NCI-H2029 treated with DMSO at 0.1 percent for 48 hours (cell line): ENCODE measurements at regions not wholly inside any gene's neighbourhood (a gene's known extent, or its start where the extent isn't known, plus 50 kb on each side); places are given as distances from the start of the nearest gene placed in this dataset.

Experiments
- DNase-seq: peaks from one replicate; lab custom pipeline; 2025; lab: John Stamatoyannopoulos, UW

GRCh38 chr11:19595840-19596751 lies 116.5 kb upstream of the NAV2 start:
- DNase-seq: no peak

- no peak for DNase-seq
Measured at GRCh38 chr11:19595499-19595839, 117.2 kb upstream of the NAV2 start.

GRCh38 chr11:19594326-19594725 lies 118.3 kb upstream of the NAV2 start:
- no peak for DNase-seq

- no peak for DNase-seq
Measured at GRCh38 chr11:19592842-19593241, 119.8 kb upstream of the NAV2 start.

- no peak for DNase-seq
Measured at GRCh38 chr11:19589567-19590260, 122.9 kb upstream of the NAV2 start.

GRCh38 chr11:19587979-19588378 lies 124.7 kb upstream of the NAV2 start:
- no peak for DNase-seq

GRCh38 chr11:19580646-19581045 lies 132.0 kb upstream of the NAV2 start:
- no peak for DNase-seq

- no peak for DNase-seq
Measured at GRCh38 chr11:19579957-19580356, 132.7 kb upstream of the NAV2 start.

GRCh38 chr11:19578871-19579270 lies 133.8 kb upstream of the NAV2 start:
- DNase-seq: no peak

- DNase-seq: no peak
Measured at GRCh38 chr11:19577976-19578619, 134.5 kb upstream of the NAV2 start.

GRCh38 chr11:19577391-19577975 lies 135.2 kb upstream of the NAV2 start:
- DNase-seq: no peak

- DNase-seq: no peak
Measured at GRCh38 chr11:19576903-19577302, 135.7 kb upstream of the NAV2 start.

- no peak for DNase-seq
Measured at GRCh38 chr11:19576054-19576453, 136.6 kb upstream of the NAV2 start.

- no peak for DNase-seq
Measured at GRCh38 chr11:19574916-19575315, 137.7 kb upstream of the NAV2 start.

- DNase-seq: no peak
Measured at GRCh38 chr11:19573666-19574065, 139.0 kb upstream of the NAV2 start.

- DNase-seq: no peak
Measured at GRCh38 chr11:19571906-19572305, 140.7 kb upstream of the NAV2 start.

GRCh38 chr11:19570889-19571288 lies 141.7 kb upstream of the NAV2 start:
- no peak for DNase-seq

- no peak for DNase-seq
Measured at GRCh38 chr11:19567996-19568395, 144.6 kb upstream of the NAV2 start.

GRCh38 chr11:19566583-19567379 lies 145.9 kb upstream of the NAV2 start:
- no peak for DNase-seq

- no peak for DNase-seq
Measured at GRCh38 chr11:19565639-19566038, 147.0 kb upstream of the NAV2 start.

- DNase-seq: no peak
Measured at GRCh38 chr11:19562156-19562555, 150.5 kb upstream of the NAV2 start.

GRCh38 chr11:19561011-19561410 lies 151.6 kb upstream of the NAV2 start:
- DNase-seq: no peak
